SK-N-SH (cell line): ENCODE measurements at regions not wholly inside any gene's neighbourhood (a gene's known extent, or its start where the extent isn't known, plus 50 kb on each side); places are given as distances from the start of the nearest gene placed in this dataset.

ENCODE experiments used
- CTCF ChIA-PET: fragments of 300-600, 350-600 bp; formaldehyde crosslinking; extraction: SDS; loops from one replicate; lab custom pipeline; 2021; lab: Yijun Ruan, JAX
- POLR2A ChIA-PET: fragments of 350-600 bp; sonication (Branson Sonifier 250); formaldehyde crosslinking; extraction: SDS; loops from one replicate; lab custom pipeline; 2020; ENCODE audit warnings: antibody characterized with exemption, inconsistent platforms; lab: Yijun Ruan, JAX
- DNase-seq: peaks from one replicate; pipeline ENCODE4 v3.0.0; 2012
- H2AFZ ChIP-seq: fragments of 200-600 bp; sonication (generic); 2 replicates; pipeline ENCODE4 v1.8.1; 2016; ENCODE audit warnings: antibody characterized with exemption, mild to moderate bottlenecking, low read depth
- H3F3A ChIP-seq: fragments of 200-600 bp; sonication (generic); replicated peaks from 2 replicates; pipeline ENCODE3; 2016; ENCODE audit warnings: antibody characterized with exemption, mild to moderate bottlenecking; ENCODE audit not compliant: insufficient read depth
- H3K27ac ChIP-seq, 2 experiments: fragments of 200-500 bp in 1 of 2; fragments of 200-600 bp in 1 of 2; sonication (Bioruptor generic) in 1 of 2; sonication (generic), shearing (Covaris generic) in 1 of 2; 2 replicates each; pipeline versions ENCODE4 v1.5.1 to v1.6.1; 2014 to 2016; ENCODE audit warnings: low read depth in 2 of 2, inconsistent platforms in 1 of 2, low read length in 1 of 2, mild to moderate bottlenecking in 1 of 2, mixed read lengths in 1 of 2
- H3K27me3 ChIP-seq: fragments of 200-600 bp; sonication (generic), shearing (Covaris generic); 2 replicates; pipeline ENCODE4 v1.6.1; 2016; ENCODE audit warnings: mixed run types; ENCODE audit not compliant: insufficient read depth
- H3K36me3 ChIP-seq, 2 experiments: fragments of 200-500 bp in 1 of 2; fragments of 200-600 bp in 1 of 2; sonication (Bioruptor generic) in 1 of 2; sonication (generic) in 1 of 2; replicated peaks in 1 of 2; 2 replicates each; pipeline versions ENCODE3 to v1.5.1; 2014 to 2016; ENCODE audit warnings: low read length in 1 of 2, mild to moderate bottlenecking in 1 of 2; ENCODE audit not compliant: insufficient read depth in 2 of 2, control insufficient read depth in 1 of 2
- H3K4me1 ChIP-seq, 2 experiments: fragments of 200-500 bp in 1 of 2; fragments of 200-600 bp in 1 of 2; sonication (Bioruptor generic) in 1 of 2; sonication (generic), shearing (Covaris generic) in 1 of 2; 2 replicates each; pipeline versions ENCODE4 v1.5.1 to v1.6.1; 2014 to 2016; ENCODE audit warnings: low read depth in 1 of 2, low read length in 1 of 2, mixed run types in 1 of 2; ENCODE audit not compliant: insufficient read depth in 2 of 2, control insufficient read depth in 1 of 2
- H3K4me2 ChIP-seq: fragments of 200-600 bp; sonication (generic), shearing (Covaris generic); 2 replicates; pipeline ENCODE4 v1.6.1; 2017; ENCODE audit warnings: mixed run types
- H3K4me3 ChIP-seq, 2 experiments: fragments of 200-500 bp in 1 of 2; fragments of 200-600 bp in 1 of 2; sonication (Bioruptor generic) in 1 of 2; sonication (generic), shearing (Covaris generic) in 1 of 2; 2 replicates each; pipeline versions ENCODE4 v1.5.1 to v1.8.1; 2014 to 2016; ENCODE audit warnings: low read depth in 2 of 2, inconsistent platforms in 1 of 2, low read length in 1 of 2, mild to moderate bottlenecking in 1 of 2, mixed read lengths in 1 of 2, moderate library complexity in 1 of 2
- H3K79me2 ChIP-seq: fragments of 200-600 bp; sonication (generic); 2 replicates; pipeline ENCODE4 v1.8.1; 2017; ENCODE audit warnings: mild to moderate bottlenecking; ENCODE audit not compliant: insufficient read depth
- H3K9ac ChIP-seq: fragments of 200-600 bp; sonication (generic); 2 replicates; pipeline ENCODE4 v1.6.1; 2017; ENCODE audit warnings: mixed run types
- H3K9me2 ChIP-seq: fragments of 200-600 bp; sonication (generic); 2 replicates; pipeline ENCODE4 v1.6.1; 2017; ENCODE audit warnings: mixed run types
- H3K9me3 ChIP-seq: fragments of 200-600 bp; sonication (generic); 2 replicates; pipeline ENCODE4 v1.6.1; 2017; ENCODE audit warnings: mixed run types, mild to moderate bottlenecking, moderate library complexity
- H4K20me1 ChIP-seq: fragments of 200-600 bp; sonication (generic); 2 replicates; pipeline ENCODE4 v1.6.1; 2017; ENCODE audit warnings: mild to moderate bottlenecking, mixed run types; ENCODE audit not compliant: insufficient read depth
- EP300 ChIP-seq, 2 experiments: IDR thresholded peaks; 2 replicates each; pipeline versions ENCODE4 v1.4.0 to v1.6.1; 2012; ENCODE audit warnings: borderline replicate concordance in 1 of 2, low read depth in 1 of 2, low read length in 1 of 2
- EZH2phosphoT487 ChIP-seq: fragments of 200-600 bp; sonication (generic); IDR thresholded peaks from 2 replicates; pipeline ENCODE4 v1.6.1; 2017; ENCODE audit warnings: low read depth, mixed run types, mild to moderate bottlenecking, antibody characterized with exemption, moderate library complexity, borderline replicate concordance
- FOXM1 ChIP-seq: IDR thresholded peaks from 2 replicates; pipeline ENCODE4 v1.4.0; 2012; ENCODE audit warnings: low read depth, mild to moderate bottlenecking
- GABPA ChIP-seq: IDR thresholded peaks from 2 replicates; pipeline ENCODE4 v1.4.0; 2012; ENCODE audit warnings: low read depth, mild to moderate bottlenecking
- GATA2 ChIP-seq: sonication (generic); formaldehyde crosslinking; IDR thresholded peaks from 2 replicates; pipeline ENCODE4 v1.5.0; 2020; ENCODE audit warnings: mild to moderate bottlenecking, missing genetic modification reagents
- JUND ChIP-seq: IDR thresholded peaks from 2 replicates; pipeline ENCODE4 v1.4.0; 2012
- MEF2A ChIP-seq: IDR thresholded peaks from 2 replicates; pipeline ENCODE4 v1.4.0; 2012; ENCODE audit warnings: low read depth, borderline replicate concordance
- NFIC ChIP-seq: IDR thresholded peaks from 2 replicates; pipeline ENCODE4 v1.4.0; 2012; ENCODE audit warnings: borderline replicate concordance
- RAD21 ChIP-seq: IDR thresholded peaks from 2 replicates; pipeline ENCODE4 v1.6.1; 2012; ENCODE audit warnings: mild to moderate bottlenecking, low read length
- RCOR1 ChIP-seq: fragments of 150-350 bp; IDR thresholded peaks from 2 replicates; pipeline ENCODE4 v1.6.1; 2017; ENCODE audit warnings: antibody characterized with exemption, low read length
- RXRA ChIP-seq: IDR thresholded peaks from 2 replicates; pipeline ENCODE4 v1.4.0; 2012; ENCODE audit warnings: low read depth, mild to moderate bottlenecking, borderline replicate concordance
- YY1 ChIP-seq: IDR thresholded peaks from 2 replicates; pipeline ENCODE4 v1.4.0; 2012; ENCODE audit warnings: low read depth, mild to moderate bottlenecking
- WGBS: methylation state at CpG from one replicate; pipeline ENCODE4 v1.1.6; 2017; ENCODE audit warnings: low lambda C conversion rate; 5-methylcytosine and 5-hydroxymethylcytosine counted together
- TF ChIP-seq, protein P1 (sequence below): fragments of 150-350 bp; IDR thresholded peaks from 2 replicates; pipeline ENCODE4 v1.6.1; 2017; ENCODE audit warnings: antibody characterized with exemption, low read length, low read depth, borderline replicate concordance
- TF ChIP-seq, protein P2 (sequence below): IDR thresholded peaks from 2 replicates; pipeline ENCODE4 v1.4.0; 2012; ENCODE audit warnings: low read depth, borderline replicate concordance
- TF ChIP-seq, protein P3 (sequence below): IDR thresholded peaks from 2 replicates; pipeline ENCODE4 v1.6.1; 2012; ENCODE audit warnings: mild to moderate bottlenecking, low read depth, low read length, moderate library complexity
- TF ChIP-seq, protein P4 (sequence below): fragments of 200-600 bp; sonication (generic); IDR thresholded peaks from 2 replicates; pipeline ENCODE4 v1.6.1; 2017; ENCODE audit warnings: antibody characterized with exemption, mild to moderate bottlenecking, moderate library complexity

- H3K4me1 ChIP-seq: peaks cover 2 to 6% of the 10 kb centered on the region in 2 experiments; a peak in 2 of 4 replicates
- ChIA-PET POLR2A (no interaction called here), CTCF (no interaction called here)
- TF ChIP-seq, protein P1, sequence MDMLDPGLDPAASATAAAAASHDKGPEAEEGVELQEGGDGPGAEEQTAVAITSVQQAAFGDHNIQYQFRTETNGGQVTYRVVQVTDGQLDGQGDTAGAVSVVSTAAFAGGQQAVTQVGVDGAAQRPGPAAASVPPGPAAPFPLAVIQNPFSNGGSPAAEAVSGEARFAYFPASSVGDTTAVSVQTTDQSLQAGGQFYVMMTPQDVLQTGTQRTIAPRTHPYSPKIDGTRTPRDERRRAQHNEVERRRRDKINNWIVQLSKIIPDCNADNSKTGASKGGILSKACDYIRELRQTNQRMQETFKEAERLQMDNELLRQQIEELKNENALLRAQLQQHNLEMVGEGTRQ: no peak
- TF ChIP-seq MEF2A (no peak), EP300 (IDR thresholded peaks at IDR 0.05; ENCODE audit: borderline replicate concordance in 1 of 2, low read depth in 1 of 2, low read length in 1 of 2) (no peak), YY1 (no peak)
- H3K9ac ChIP-seq: no peak overlapping the region
- no peak overlapping the region for H3K4me3 ChIP-seq
- H3K36me3 ChIP-seq: peaks cover 7 to 42% of the 10 kb centered on the region in 2 experiments
- no peaks in the 10 kb centered on the region for H3K9me2 ChIP-seq
- H3K79me2 ChIP-seq: peaks cover 15% of the 10 kb centered on the region; the same call in 1 of the 2 replicates
- H2AFZ ChIP-seq: no peak overlapping the region
- H3F3A ChIP-seq: peaks cover 13% of the 10 kb centered on the region
- no peak overlapping the region for H3K27ac ChIP-seq
- H3K4me2 ChIP-seq: no peak overlapping the region
- H3K9me3 ChIP-seq: no peaks in the 10 kb centered on the region
- H4K20me1 ChIP-seq: peaks cover 53% of the 10 kb centered on the region
- WGBS: 99% methylated on average over 17 of the region's 18 CpGs
- H3K27me3 ChIP-seq: no peaks in the 10 kb centered on the region
- DNase-seq: no peak
Measured at GRCh38 chr12:124459852-124460645, 107.4 kb downstream of the NCOR2 start.

GRCh38 chr12:124458992-124459851 is 108.2 kb downstream of the NCOR2 start:
- ChIA-PET CTCF (no interaction called here), POLR2A (no interaction called here)
- Histone ChIP-seq H4K20me1 (peaks cover 50% of the 10 kb centered on the region), H3K4me3 (no peak overlapping the region), H3K27ac (no peak overlapping the region), H3K79me2 (peaks cover 9% of the 10 kb centered on the region; the same call in 1 of the 2 replicates), H3K9ac (no peak overlapping the region), H3K27me3 (no peaks in the 10 kb centered on the region), H3K36me3 (peaks cover 4 to 42% of the 10 kb centered on the region in 2 experiments), H2AFZ (no peak overlapping the region), H3K4me1 (peaks cover 8 to 9% of the 10 kb centered on the region in 2 experiments; a peak in 2 of 4 replicates), H3F3A (peaks cover 13% of the 10 kb centered on the region), H3K9me3 (no peaks in the 10 kb centered on the region), H3K9me2 (no peaks in the 10 kb centered on the region), H3K4me2 (no peak overlapping the region)
- WGBS: 95% methylated on average over 11 of the region's 12 CpGs
- no peak for DNase-seq
- TF ChIP-seq EZH2phosphoT487 (no peak), GATA2 (CRISPR knock-in tag) (no peak), RCOR1 (no peak), JUND (no peak), RXRA (no peak), NFIC (no peak), FOXM1 (no peak), GABPA (no peak), RAD21 (no peak), MEF2A (no peak)
- TF ChIP-seq, protein P2, sequence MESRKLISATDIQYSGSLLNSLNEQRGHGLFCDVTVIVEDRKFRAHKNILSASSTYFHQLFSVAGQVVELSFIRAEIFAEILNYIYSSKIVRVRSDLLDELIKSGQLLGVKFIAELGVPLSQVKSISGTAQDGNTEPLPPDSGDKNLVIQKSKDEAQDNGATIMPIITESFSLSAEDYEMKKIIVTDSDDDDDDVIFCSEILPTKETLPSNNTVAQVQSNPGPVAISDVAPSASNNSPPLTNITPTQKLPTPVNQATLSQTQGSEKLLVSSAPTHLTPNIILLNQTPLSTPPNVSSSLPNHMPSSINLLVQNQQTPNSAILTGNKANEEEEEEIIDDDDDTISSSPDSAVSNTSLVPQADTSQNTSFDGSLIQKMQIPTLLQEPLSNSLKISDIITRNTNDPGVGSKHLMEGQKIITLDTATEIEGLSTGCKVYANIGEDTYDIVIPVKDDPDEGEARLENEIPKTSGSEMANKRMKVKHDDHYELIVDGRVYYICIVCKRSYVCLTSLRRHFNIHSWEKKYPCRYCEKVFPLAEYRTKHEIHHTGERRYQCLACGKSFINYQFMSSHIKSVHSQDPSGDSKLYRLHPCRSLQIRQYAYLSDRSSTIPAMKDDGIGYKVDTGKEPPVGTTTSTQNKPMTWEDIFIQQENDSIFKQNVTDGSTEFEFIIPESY: no peak
- TF ChIP-seq, protein P3, sequence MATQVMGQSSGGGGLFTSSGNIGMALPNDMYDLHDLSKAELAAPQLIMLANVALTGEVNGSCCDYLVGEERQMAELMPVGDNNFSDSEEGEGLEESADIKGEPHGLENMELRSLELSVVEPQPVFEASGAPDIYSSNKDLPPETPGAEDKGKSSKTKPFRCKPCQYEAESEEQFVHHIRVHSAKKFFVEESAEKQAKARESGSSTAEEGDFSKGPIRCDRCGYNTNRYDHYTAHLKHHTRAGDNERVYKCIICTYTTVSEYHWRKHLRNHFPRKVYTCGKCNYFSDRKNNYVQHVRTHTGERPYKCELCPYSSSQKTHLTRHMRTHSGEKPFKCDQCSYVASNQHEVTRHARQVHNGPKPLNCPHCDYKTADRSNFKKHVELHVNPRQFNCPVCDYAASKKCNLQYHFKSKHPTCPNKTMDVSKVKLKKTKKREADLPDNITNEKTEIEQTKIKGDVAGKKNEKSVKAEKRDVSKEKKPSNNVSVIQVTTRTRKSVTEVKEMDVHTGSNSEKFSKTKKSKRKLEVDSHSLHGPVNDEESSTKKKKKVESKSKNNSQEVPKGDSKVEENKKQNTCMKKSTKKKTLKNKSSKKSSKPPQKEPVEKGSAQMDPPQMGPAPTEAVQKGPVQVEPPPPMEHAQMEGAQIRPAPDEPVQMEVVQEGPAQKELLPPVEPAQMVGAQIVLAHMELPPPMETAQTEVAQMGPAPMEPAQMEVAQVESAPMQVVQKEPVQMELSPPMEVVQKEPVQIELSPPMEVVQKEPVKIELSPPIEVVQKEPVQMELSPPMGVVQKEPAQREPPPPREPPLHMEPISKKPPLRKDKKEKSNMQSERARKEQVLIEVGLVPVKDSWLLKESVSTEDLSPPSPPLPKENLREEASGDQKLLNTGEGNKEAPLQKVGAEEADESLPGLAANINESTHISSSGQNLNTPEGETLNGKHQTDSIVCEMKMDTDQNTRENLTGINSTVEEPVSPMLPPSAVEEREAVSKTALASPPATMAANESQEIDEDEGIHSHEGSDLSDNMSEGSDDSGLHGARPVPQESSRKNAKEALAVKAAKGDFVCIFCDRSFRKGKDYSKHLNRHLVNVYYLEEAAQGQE: no peak
- TF ChIP-seq, protein P4, sequence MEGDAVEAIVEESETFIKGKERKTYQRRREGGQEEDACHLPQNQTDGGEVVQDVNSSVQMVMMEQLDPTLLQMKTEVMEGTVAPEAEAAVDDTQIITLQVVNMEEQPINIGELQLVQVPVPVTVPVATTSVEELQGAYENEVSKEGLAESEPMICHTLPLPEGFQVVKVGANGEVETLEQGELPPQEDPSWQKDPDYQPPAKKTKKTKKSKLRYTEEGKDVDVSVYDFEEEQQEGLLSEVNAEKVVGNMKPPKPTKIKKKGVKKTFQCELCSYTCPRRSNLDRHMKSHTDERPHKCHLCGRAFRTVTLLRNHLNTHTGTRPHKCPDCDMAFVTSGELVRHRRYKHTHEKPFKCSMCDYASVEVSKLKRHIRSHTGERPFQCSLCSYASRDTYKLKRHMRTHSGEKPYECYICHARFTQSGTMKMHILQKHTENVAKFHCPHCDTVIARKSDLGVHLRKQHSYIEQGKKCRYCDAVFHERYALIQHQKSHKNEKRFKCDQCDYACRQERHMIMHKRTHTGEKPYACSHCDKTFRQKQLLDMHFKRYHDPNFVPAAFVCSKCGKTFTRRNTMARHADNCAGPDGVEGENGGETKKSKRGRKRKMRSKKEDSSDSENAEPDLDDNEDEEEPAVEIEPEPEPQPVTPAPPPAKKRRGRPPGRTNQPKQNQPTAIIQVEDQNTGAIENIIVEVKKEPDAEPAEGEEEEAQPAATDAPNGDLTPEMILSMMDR: no peak
